HEK293T (cell line): ENCODE measurements at regions not wholly inside any gene's neighbourhood (a gene's known extent, or its start where the extent isn't known, plus 50 kb on each side); places are given as distances from the start of the nearest gene placed in this dataset.

Source experiments
- ARNT ChIP-seq: fragments of 450-650 bp; IDR thresholded peaks from 2 replicates; pipeline ENCODE4 v1.6.1; 2017; ENCODE audit warnings: mild to moderate bottlenecking
- BHLHE40 ChIP-seq: fragments of 450-650 bp; IDR thresholded peaks from 2 replicates; pipeline ENCODE4 v1.6.1; 2016; ENCODE audit warnings: mild to moderate bottlenecking, moderate library complexity, borderline replicate concordance
- ELF4 ChIP-seq: fragments of 450-650 bp; IDR thresholded peaks from 2 replicates; pipeline ENCODE4 v1.6.1; 2017; ENCODE audit warnings: antibody characterized with exemption
- FOXA1 ChIP-seq: fragments of 450-650 bp; IDR thresholded peaks from 2 replicates; pipeline ENCODE4 v1.6.1; 2016; ENCODE audit warnings: mild to moderate bottlenecking
- FOXM1 ChIP-seq: fragments of 450-650 bp; IDR thresholded peaks from 2 replicates; pipeline ENCODE4 v1.6.1; 2017; ENCODE audit warnings: mild to moderate bottlenecking, borderline replicate concordance
- HDGF ChIP-seq: fragments of 450-650 bp; IDR thresholded peaks from 2 replicates; pipeline ENCODE4 v1.6.1; 2017; ENCODE audit warnings: antibody characterized with exemption, borderline replicate concordance
- NFRKB ChIP-seq: fragments of 450-650 bp; IDR thresholded peaks from 2 replicates; pipeline ENCODE4 v1.6.1; 2016; ENCODE audit warnings: mild to moderate bottlenecking, moderate library complexity
- PKNOX1 ChIP-seq: fragments of 450-650 bp; IDR thresholded peaks from 2 replicates; pipeline ENCODE4 v1.6.1; 2016
- SP1 ChIP-seq: fragments of 450-650 bp; IDR thresholded peaks from 2 replicates; pipeline ENCODE4 v1.6.1; 2017
- TARDBP ChIP-seq: fragments of 450-650 bp; IDR thresholded peaks from 2 replicates; pipeline ENCODE4 v1.6.1; 2016

DNA sequence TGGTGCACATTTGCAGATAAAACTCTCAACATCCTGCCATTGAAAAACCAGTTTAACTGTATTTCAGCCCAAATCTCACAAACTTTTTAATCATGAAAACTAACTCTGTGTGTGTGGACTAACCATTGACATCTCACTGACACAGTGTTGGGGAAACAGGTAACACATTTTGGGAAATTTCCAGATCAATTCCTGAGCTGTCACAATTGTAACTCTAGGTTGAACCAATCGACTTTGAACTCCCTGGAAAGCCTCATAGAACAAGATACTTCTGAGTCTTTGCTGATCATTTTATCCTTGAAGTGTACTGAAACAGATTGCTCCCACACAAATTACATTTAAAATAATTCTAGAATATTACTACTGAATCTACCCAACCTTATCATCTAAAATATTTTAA is 667.9 kb upstream of the NR2F2 start:
- TF ChIP-seq FOXA1 (no peak), PKNOX1 (no peak), SP1 (no peak), BHLHE40 (no peak), FOXM1 (no peak), HDGF (no peak), ELF4 (no peak), ARNT (no peak), NFRKB (no peak), TARDBP (no peak)
